GM13977 (cell line): ENCODE measurements at regions not wholly inside any gene's neighbourhood (a gene's known extent, or its start where the extent isn't known, plus 50 kb on each side); places are given as distances from the start of the nearest gene placed in this dataset.
A peak's percentile ranks its signal among the peaks of the same experiment; 100 is the strongest.
"Not testable (repeated sequence)": the region's sequence is repeated elsewhere in the genome, so short reads cannot be mapped to it uniquely, and the experiment has no call there.

Source experiments
- DNase-seq: peaks from one replicate; pipeline ENCODE4 v3.0.0; 2012; ENCODE audit warnings: low spot score
- CTCF ChIP-seq: IDR thresholded peaks from 2 replicates; pipeline ENCODE4 v1.5.1; 2012; ENCODE audit warnings: mild to moderate bottlenecking, control low read depth; ENCODE audit not compliant: insufficient read depth; ENCODE audit errors: extremely low read depth, missing control alignments
- in situ Hi-C: fragments of 300-500 bp; cut with MboI; formaldehyde crosslinking; loops from one replicate; pipeline ENCODE4 v1.12.0; 2022; ENCODE audit warnings: low sequenced_read_pairs, low pct_unique_long_range_greater_than_20kb, mixed read lengths, inconsistent platforms; ENCODE audit not compliant: unreplicated experiment

GRCh38 chr6:27604986-27605385 is 132.1 kb upstream of the ZNF184 start:
- in situ Hi-C loops: loop anchor here (25.0 kb wide), 1 partner anchor 293 kb away; the partner anchor contains the start of gene POM121L2
- no peak for TF ChIP-seq CTCF
- peak; percentile 66 for DNase-seq

GRCh38 chr6:27601668-27602254 is 128.9 kb upstream of the ZNF184 start:
- TF ChIP-seq CTCF: no peak
- in situ Hi-C loops: loop anchor here (25.0 kb wide), 1 partner anchor 289 kb away; the partner anchor contains the start of gene POM121L2
- no peak for DNase-seq

- TF ChIP-seq CTCF: no peak
- no peak for DNase-seq
- in situ Hi-C loops: loop anchor here (25.0 kb wide), 1 partner anchor 288 kb away; the partner anchor contains the start of gene POM121L2
Observed at GRCh38 chr6:27599859-27600532, 127.1 kb upstream of the ZNF184 start.

- in situ Hi-C loops: not testable (repeated sequence)
Observed at GRCh38 chr6:27597031-27597567, 124.2 kb upstream of the ZNF184 start.

GRCh38 chr6:27593861-27594260 is 121.0 kb upstream of the ZNF184 start:
- no peak for DNase-seq
- no peak for TF ChIP-seq CTCF
- in situ Hi-C loops: no loop called here

More at GRCh38 chr6:27597031-27597567, 124.2 kb upstream of the ZNF184 start:
- not testable (repeated sequence) for DNase-seq

- no peak for TF ChIP-seq CTCF
- in situ Hi-C loops: no loop called here
Observed at GRCh38 chr6:27593200-27593818, 120.4 kb upstream of the ZNF184 start.

More at GRCh38 chr6:27593200-27593818, 120.4 kb upstream of the ZNF184 start:
- no peak for DNase-seq
